ENCODE measurements at regions not wholly inside any gene's neighbourhood (a gene's known extent, or its start where the extent isn't known, plus 50 kb on each side); places are given as distances from the start of the nearest gene placed in this dataset.

GRCh38 chr11:95299078-95299679 lies 68.2 kb upstream of the SESN3 start:
- no peaks in the 10 kb centered on the region for H3K27me3 ChIP-seq (replicated peaks in 1 of 4; ENCODE audit: control insufficient read depth in 3 of 4, extremely low read depth in 1 of 4, insufficient read depth in 3 of 4, low read length in 3 of 4)
- H3K23ac ChIP-seq (ENCODE audit: insufficient read length) = no peak overlapping the region
- FAIRE-seq = no peak
- TF ChIP-seq BACH1 (IDR thresholded peaks at IDR 0.05; ENCODE audit: low read length) (no peak), SIX5 (IDR thresholded peaks at IDR 0.05; ENCODE audit: low read depth, low read length) (no peak), ZNF274 (IDR thresholded peaks at IDR 0.05; ENCODE audit: borderline replicate concordance, extremely low read depth, low read length) (no peak)
- CTCF ChIA-PET (ENCODE audit: partially characterized antibody) = interaction anchor here (0.6 to 1.9 kb wide), 3 partner anchors 67 to 147 kb away, joined by 3 to 7 read pairs (median 5); no protein-coding TSS in a partner anchor
- no peak overlapping the region for H3K27ac ChIP-seq (ENCODE audit: low read depth, low read length)
- H3K9ac ChIP-seq (replicated peaks in 1 of 4; ENCODE audit: extremely low read depth in 1 of 4, low read depth in 3 of 4, low read length in 3 of 4) = no peak overlapping the region
- H4K5ac ChIP-seq (ENCODE audit: insufficient read length, low read depth, low read length) = no peak overlapping the region
- H2AK5ac ChIP-seq (ENCODE audit: low read depth, low read length) = no peak overlapping the region
- H2BK15ac ChIP-seq (ENCODE audit: low read length) = no peak overlapping the region
- peaks cover 0 to 27% (median 15%) of the 10 kb centered on the region in 4 experiments; a peak in 4 of 7 replicates for H3K4me1 ChIP-seq (replicated peaks in 1 of 4; ENCODE audit: control insufficient read depth in 3 of 4, insufficient read depth in 4 of 4, low read length in 3 of 4)
- 70% methylated on average over 9 of the region's 9 CpGs; no CpG with 5 or more reads in 1 of the 2 experiments for WGBS, 2 experiments (ENCODE audit: extremely low coverage in 1 of 2, insufficient coverage in 1 of 2, insufficient read length in 1 of 2, insufficient replicate concordance in 2 of 2, low coverage in 1 of 2, low lambda C conversion rate in 2 of 2, missing lambda C conversion rate in 1 of 2)
- H3K14ac ChIP-seq (ENCODE audit: insufficient read length) = no peak overlapping the region
- no peaks in the 10 kb centered on the region for H3K79me1 ChIP-seq (ENCODE audit: low read depth, low read length)
- H3K4me2 ChIP-seq (ENCODE audit: insufficient read depth in 1 of 2, low read depth in 2 of 2, low read length in 2 of 2) = no peak overlapping the region
- no peaks in the 10 kb centered on the region for H4K20me1 ChIP-seq (replicated peaks in 1 of 2; ENCODE audit: control insufficient read depth in 1 of 2, insufficient read depth in 2 of 2, low read length in 2 of 2)
- no peaks in the 10 kb centered on the region for H3K79me2 ChIP-seq (ENCODE audit: control insufficient read depth in 1 of 2, insufficient read depth in 2 of 2, low read length in 2 of 2)
- no peak overlapping the region for H2BK20ac ChIP-seq (ENCODE audit: low read length)
- H2BK12ac ChIP-seq (ENCODE audit: low read depth, low read length) = no peak overlapping the region
- no peak overlapping the region for H4K8ac ChIP-seq (ENCODE audit: extremely low read depth, insufficient read depth, low read length)
- no peak overlapping the region for H3K56ac ChIP-seq (replicated peaks; ENCODE audit: insufficient read length, low read depth, low read length)
- H3K36me3 ChIP-seq (ENCODE audit: control insufficient read depth in 2 of 4, insufficient read depth in 4 of 4, low read length in 3 of 4) = no peaks in the 10 kb centered on the region
- no peaks in the 10 kb centered on the region for H3K9me3 ChIP-seq (ENCODE audit: insufficient read depth in 2 of 2, low read depth in 1 of 2, low read length in 1 of 2)
- POLR2A ChIA-PET (ENCODE audit: partially characterized antibody) = no interaction called here
- H3K4ac ChIP-seq (replicated peaks; ENCODE audit: insufficient read length, low read depth, low read length) = no peak overlapping the region
- DNase-seq (ENCODE audit: low read depth in 1 of 2, low spot score in 2 of 2) = no peak
- H2BK5ac ChIP-seq (ENCODE audit: low read depth, low read length) = no peak overlapping the region
- H4K91ac ChIP-seq (replicated peaks; ENCODE audit: insufficient read length, low read length) = no peak overlapping the region
- H2AFZ ChIP-seq (ENCODE audit: low read length) = no peak overlapping the region
- no peak overlapping the region for H2BK120ac ChIP-seq (replicated peaks; ENCODE audit: low read depth, low read length)
- no peak overlapping the region for H3K4me3 ChIP-seq (ENCODE audit: extremely low read depth in 1 of 4, insufficient read depth in 2 of 4, low read depth in 3 of 4, low read length in 4 of 4)
- no peak overlapping the region for H3K18ac ChIP-seq (ENCODE audit: extremely low read depth, low read length)
- H3K23me2 ChIP-seq (ENCODE audit: low read depth, low read length) = no peaks in the 10 kb centered on the region
